ENCODE measurements at regions not wholly inside any gene's neighbourhood (a gene's known extent, or its start where the extent isn't known, plus 50 kb on each side); places are given as distances from the start of the nearest gene placed in this dataset.

- Histone ChIP-seq H3K4me3 (no peak overlapping the region), H3K27me3 (no peaks in the 10 kb centered on the region), H3K9me3 (no peaks in the 10 kb centered on the region), H3K27ac (no peak overlapping the region), H3K36me3 (no peaks in the 10 kb centered on the region), H3K4me1 (no peaks in the 10 kb centered on the region)
- WGBS, 2 donors = 93 to 96% methylated on average over 1 of the region's 1 CpG
- no peak for DNase-seq (ENCODE audit: low spot score in 2 of 2)
- TF ChIP-seq CTCF (IDR thresholded peaks at IDR 0.05) (no peak), EP300 (IDR thresholded peaks at IDR 0.05) (no peak), POLR2A (IDR thresholded peaks at IDR 0.05) (no peak)
Measured at GRCh38 chr4:115293093-115293462, 179.7 kb upstream of the NDST4 start.

- H3K4me3 ChIP-seq = no peak overlapping the region
- no peak overlapping the region for H3K27ac ChIP-seq
- no peaks in the 10 kb centered on the region for H3K9me3 ChIP-seq
- no peaks in the 10 kb centered on the region for H3K36me3 ChIP-seq
- TF ChIP-seq CTCF (IDR thresholded peaks at IDR 0.05) (no peak), EP300 (IDR thresholded peaks at IDR 0.05) (no peak), POLR2A (IDR thresholded peaks at IDR 0.05) (no peak)
- no peak for DNase-seq (ENCODE audit: low spot score in 2 of 2)
- H3K4me1 ChIP-seq = no peaks in the 10 kb centered on the region
- H3K27me3 ChIP-seq = no peaks in the 10 kb centered on the region
- WGBS, 2 donors = 46 to 52% methylated on average over 2 of the region's 2 CpGs
Measured at GRCh38 chr4:115292320-115293092, 179.1 kb upstream of the NDST4 start.

- H3K9me3 ChIP-seq = no peaks in the 10 kb centered on the region
- no peaks in the 10 kb centered on the region for H3K27me3 ChIP-seq
- H3K4me3 ChIP-seq = no peak overlapping the region
- TF ChIP-seq CTCF (IDR thresholded peaks at IDR 0.05) = no peak
- 89 to 90% methylated on average over 1 of the region's 1 CpG for WGBS, 2 donors
- no peaks in the 10 kb centered on the region for H3K36me3 ChIP-seq
- H3K27ac ChIP-seq = no peak overlapping the region
- no peaks in the 10 kb centered on the region for H3K4me1 ChIP-seq
- no peak for DNase-seq (ENCODE audit: low spot score in 2 of 2)
Measured at GRCh38 chr4:115287426-115287825, 174.0 kb upstream of the NDST4 start.

GRCh38 chr4:115279330-115279729 lies 165.9 kb upstream of the NDST4 start:
- H3K27me3 ChIP-seq = no peaks in the 10 kb centered on the region
- no peak overlapping the region for H3K27ac ChIP-seq
- H3K4me3 ChIP-seq = no peak overlapping the region
- no peaks in the 10 kb centered on the region for H3K4me1 ChIP-seq
- H3K9me3 ChIP-seq = no peaks in the 10 kb centered on the region
- TF ChIP-seq CTCF (IDR thresholded peaks at IDR 0.05) (no peak), POLR2A (IDR thresholded peaks at IDR 0.05) (no peak), EP300 (IDR thresholded peaks at IDR 0.05) (no peak)
- no peaks in the 10 kb centered on the region for H3K36me3 ChIP-seq
- 62 to 71% methylated on average over 2 of the region's 2 CpGs for WGBS, 2 donors
- DNase-seq (ENCODE audit: low spot score in 2 of 2) = no peak

GRCh38 chr4:115278830-115279229 lies 165.4 kb upstream of the NDST4 start:
- TF ChIP-seq CTCF (IDR thresholded peaks at IDR 0.05) (no peak), EP300 (IDR thresholded peaks at IDR 0.05) (no peak)
- H3K27me3 ChIP-seq = no peaks in the 10 kb centered on the region
- H3K4me3 ChIP-seq = no peak overlapping the region
- DNase-seq (ENCODE audit: low spot score in 2 of 2) = no peak
- 80 to 87% methylated on average over 1 of the region's 1 CpG for WGBS, 2 donors
- no peak overlapping the region for H3K27ac ChIP-seq
- H3K36me3 ChIP-seq = no peaks in the 10 kb centered on the region
- H3K9me3 ChIP-seq = no peaks in the 10 kb centered on the region
- H3K4me1 ChIP-seq = no peaks in the 10 kb centered on the region

Measured in tibial nerve (tissue), 4 donors.